B cell (primary cell): ENCODE measurements at regions not wholly inside any gene's neighbourhood (a gene's known extent, or its start where the extent isn't known, plus 50 kb on each side); places are given as distances from the start of the nearest gene placed in this dataset.

Source experiments
- ATAC-seq: fragments of 200-7000 bp; cut with Tn5 transposase; one replicate; pipeline ENCODE4 v1.10.0; 2021; ENCODE audit warnings: low read depth, mild to moderate bottlenecking, moderate number of reproducible peaks, moderate library complexity
- CTCF ChIA-PET: fragments of 350-600 bp; sonication (Branson Sonifier 250); formaldehyde crosslinking; loops from one replicate; lab custom pipeline; 2021; ENCODE audit warnings: antibody characterized with exemption, inconsistent platforms; lab: Charles Lee
- POLR2A ChIA-PET: fragments of 350-600 bp; sonication (Branson Sonifier 250); formaldehyde crosslinking; loops from one replicate; lab custom pipeline; 2021; ENCODE audit warnings: antibody characterized with exemption; lab: Charles Lee
- DNase-seq: peaks from one replicate; pipeline ENCODE4 v3.0.0; 2013
- H2AFZ ChIP-seq: 2 replicates; pipeline ENCODE4 v1.6.1; 2012; ENCODE audit warnings: mild to moderate bottlenecking, low read depth, low read length; ENCODE audit not compliant: insufficient read depth, poor library complexity, severe bottlenecking
- H3K27ac ChIP-seq, 2 donors: 1 replicate in 1 of 2; 2 replicates in 1 of 2; pipeline ENCODE4 v1.5.1; 2012 to 2013; ENCODE audit warnings: low read length in 2 of 2, mild to moderate bottlenecking in 2 of 2, moderate library complexity in 1 of 2
- H3K27me3 ChIP-seq, 4 experiments: fragments of 200-600 bp in 1 of 4; sonication (generic) in 1 of 4; replicated peaks in 1 of 4; 1 replicate in 2 of 4; 2 replicates in 2 of 4; pipeline versions ENCODE4 v1.6.1 to v1.7.0; 2013 to 2016; ENCODE audit warnings: low read length in 3 of 4, mild to moderate bottlenecking in 2 of 4, mixed read lengths in 1 of 4, moderate library complexity in 1 of 4; ENCODE audit not compliant: insufficient read depth in 4 of 4, control insufficient read depth in 3 of 4; ENCODE audit errors: control extremely low read depth in 1 of 4
- H3K36me3 ChIP-seq, 2 experiments: replicated peaks in 1 of 2; 1 replicate in 1 of 2; 2 replicates in 1 of 2; pipeline versions ENCODE4 v1.6.1 to v1.7.1; 2013; ENCODE audit warnings: low read length in 1 of 2; ENCODE audit not compliant: insufficient read depth in 2 of 2, control insufficient read depth in 1 of 2; ENCODE audit errors: control extremely low read depth in 1 of 2, extremely low read depth in 1 of 2
- H3K4me1 ChIP-seq, 2 donors: fragments of 200-600 bp in 1 of 2; sonication (generic) in 1 of 2; 1 replicate in 1 of 2; 2 replicates in 1 of 2; pipeline versions ENCODE4 v1.5.1 to v1.6.1; 2013 to 2017; ENCODE audit warnings: low read length in 2 of 2; ENCODE audit not compliant: control insufficient read depth in 2 of 2, insufficient read depth in 2 of 2
- H3K4me2 ChIP-seq: replicated peaks from 2 replicates; pipeline ENCODE3; 2012; ENCODE audit warnings: mild to moderate bottlenecking, low read depth, low read length; ENCODE audit not compliant: poor library complexity, severe bottlenecking
- H3K4me3 ChIP-seq, 5 experiments: fragments of 200-600 bp in 1 of 5; sonication (generic) in 1 of 5; 1 replicate in 3 of 5; 2 replicates in 2 of 5; pipeline versions ENCODE4 v1.5.1 to v1.7.0; 2011 to 2016; ENCODE audit warnings: low read length in 4 of 5, mild to moderate bottlenecking in 4 of 5, low read depth in 2 of 5, control low read depth in 1 of 5, moderate library complexity in 1 of 5; ENCODE audit not compliant: insufficient read depth in 1 of 5; ENCODE audit errors: control extremely low read depth in 1 of 5, extremely low read depth in 1 of 5
- H3K79me2 ChIP-seq: fragments of 200-600 bp; sonication (generic); one replicate; pipeline ENCODE4 v1.6.0; 2016; ENCODE audit warnings: low read length; ENCODE audit not compliant: control insufficient read depth, insufficient read depth
- H3K9ac ChIP-seq: fragments of 200-600 bp; sonication (generic); 2 replicates; pipeline ENCODE4 v1.6.1; 2017; ENCODE audit warnings: mild to moderate bottlenecking, low read length, moderate library complexity
- H3K9me3 ChIP-seq, 3 donors: one replicate each; pipeline versions ENCODE4 v1.6.1 to v1.7.1; 2013; ENCODE audit warnings: low read length in 2 of 3; ENCODE audit not compliant: control insufficient read depth in 2 of 3, insufficient read depth in 1 of 3; ENCODE audit errors: control extremely low read depth in 1 of 3
- H4K20me1 ChIP-seq: 2 replicates; pipeline ENCODE4 v1.6.0; 2012; ENCODE audit warnings: mild to moderate bottlenecking, low read length; ENCODE audit not compliant: insufficient read depth, control insufficient read depth, poor library complexity, severe bottlenecking
- H3K27ac Mint-ChIP-seq: one replicate; pipeline ENCODE4 v1.8.0; 2021; ENCODE audit warnings: mixed read lengths
- H3K27me3 Mint-ChIP-seq: one replicate; pipeline ENCODE4 v1.8.0; 2021; ENCODE audit warnings: mixed read lengths
- H3K4me1 Mint-ChIP-seq: one replicate; pipeline ENCODE4 v1.8.0; 2021; ENCODE audit warnings: mixed read lengths
- H3K4me3 Mint-ChIP-seq: one replicate; pipeline ENCODE4 v1.8.0; 2021; ENCODE audit warnings: mixed read lengths
- H3K9me3 Mint-ChIP-seq: one replicate; pipeline ENCODE4 v1.8.0; 2022; ENCODE audit warnings: mixed read lengths; ENCODE audit not compliant: insufficient read depth
- CTCF ChIP-seq: fragments of 200-600 bp; IDR thresholded peaks from one replicate; pipeline ENCODE4 v1.8.0; 2022; ENCODE audit warnings: antibody characterized with exemption, mild to moderate bottlenecking
- EZH2 ChIP-seq: IDR thresholded peaks from 2 replicates; pipeline ENCODE4 v1.6.1; 2012; ENCODE audit warnings: borderline replicate concordance, low read depth, mild to moderate bottlenecking, moderate library complexity, low read length; ENCODE audit not compliant: insufficient read depth, poor library complexity, severe bottlenecking
- WGBS: methylation state at CpG from one replicate; pipeline ENCODE4 v1.1.5; 2013; ENCODE audit warnings: missing lambda C conversion rate; ENCODE audit not compliant: insufficient coverage; 5-methylcytosine and 5-hydroxymethylcytosine counted together
- intact Hi-C: fragments of 100-400 bp; cut with micrococcal nuclease; formaldehyde crosslinking; loops from one replicate; pipeline ENCODE4 v1.10.0; 2022

GRCh38 chr11:38274031-38274430 is 1676.0 kb upstream of the RAG2 start:
- Histone ChIP-seq H3K4me3 (no peak overlapping the region), H3K27me3 (no peaks in the 10 kb centered on the region), H3K4me2 (no peak overlapping the region), H3K36me3 (no peaks in the 10 kb centered on the region), H4K20me1 (no peaks in the 10 kb centered on the region), H3K79me2 (no peaks in the 10 kb centered on the region), H2AFZ (no peak overlapping the region), H3K27ac (no peak overlapping the region), H3K4me1 (no peaks in the 10 kb centered on the region), H3K9me3 (peaks cover 0 to 18% (median 0%) of the 10 kb centered on the region in 3 donors), H3K9ac (no peak overlapping the region)
- H3K4me3 Mint-ChIP-seq, result no peak overlapping the region
- no peak for ATAC-seq
- intact Hi-C loops, result no loop called here
- H3K27me3 Mint-ChIP-seq, result no peaks in the 10 kb centered on the region
- no peak overlapping the region for H3K27ac Mint-ChIP-seq
- no peak for DNase-seq
- peaks cover 13% of the 10 kb centered on the region for H3K9me3 Mint-ChIP-seq
- ChIA-PET POLR2A (no interaction called here), CTCF (no interaction called here)
- no peaks in the 10 kb centered on the region for H3K4me1 Mint-ChIP-seq
- TF ChIP-seq EZH2, result no peak
- no peak for TF ChIP-seq CTCF
- WGBS, result no CpG with 5 or more reads among the region's 2 CpGs

- H3K36me3 ChIP-seq, result no peaks in the 10 kb centered on the region
- no peak for ATAC-seq
- 83% methylated on average over 2 of the region's 4 CpGs for WGBS
- no peak overlapping the region for H2AFZ ChIP-seq
- H3K27ac ChIP-seq, result no peak overlapping the region
- no peaks in the 10 kb centered on the region for H3K4me1 Mint-ChIP-seq
- no peak for DNase-seq
- no peak overlapping the region for H3K4me3 Mint-ChIP-seq
- no peaks in the 10 kb centered on the region for H3K4me1 ChIP-seq
- H3K27ac Mint-ChIP-seq, result no peak overlapping the region
- H4K20me1 ChIP-seq, result no peaks in the 10 kb centered on the region
- TF ChIP-seq EZH2 (no peak), CTCF (no peak)
- H3K9ac ChIP-seq, result no peak overlapping the region
- H3K27me3 ChIP-seq, result no peaks in the 10 kb centered on the region
- no peaks in the 10 kb centered on the region for H3K27me3 Mint-ChIP-seq
- H3K4me2 ChIP-seq, result no peak overlapping the region
- H3K4me3 ChIP-seq, result no peak overlapping the region
- POLR2A ChIA-PET, result no interaction called here
- CTCF ChIA-PET, result no interaction called here
- intact Hi-C loops, result no loop called here
- H3K79me2 ChIP-seq, result no peaks in the 10 kb centered on the region
- H3K9me3 ChIP-seq, result peaks cover 0 to 7% (median 0%) of the 10 kb centered on the region in 3 donors
- H3K9me3 Mint-ChIP-seq, result peaks cover 11% of the 10 kb centered on the region
Observed at GRCh38 chr11:38272376-38272775, 1674.3 kb upstream of the RAG2 start.
